Endothelial cell of umbilical vein (primary cell): ENCODE measurements at regions not wholly inside any gene's neighbourhood (a gene's known extent, or its start where the extent isn't known, plus 50 kb on each side); places are given as distances from the start of the nearest gene placed in this dataset.

Experiments
- BruUV-seq: library from RNA; stranded (reverse); fragments of 400-500 nt; replicated peaks from 2 replicates; lab custom pipeline; 2021; lab: Mats Ljungman, UMichigan
- CTCF ChIA-PET: fragments of 300-600, 350-600 bp; sonication (Branson Sonifier 250); formaldehyde crosslinking; loops from one replicate; lab custom pipeline; 2021; ENCODE audit warnings: antibody characterized with exemption, inconsistent platforms; lab: Charles Lee
- POLR2A ChIA-PET: fragments of 300-600, 350-600 bp; sonication (Branson Sonifier 250); formaldehyde crosslinking; loops from one replicate; lab custom pipeline; 2021; ENCODE audit warnings: antibody characterized with exemption, inconsistent platforms; lab: Charles Lee
- DNase-seq: peaks from one replicate; pipeline ENCODE4 v3.0.0-alpha.2; 2011; ENCODE audit warnings: low read depth, low spot score
- FAIRE-seq: peaks from 2 replicates; lab custom pipeline; 2011; peaks lifted over from hg19 to GRCh38; lab: Jason Lieb, UNC
- H2AFZ ChIP-seq: 2 replicates; pipeline ENCODE4 v1.6.0; 2012; ENCODE audit warnings: low read depth, low read length, control low read depth, inconsistent platforms
- H3K27ac ChIP-seq: 2 replicates; pipeline ENCODE4 v1.5.1; 2011; ENCODE audit warnings: low read depth, mild to moderate bottlenecking, control low read depth, low read length, moderate library complexity; ENCODE audit not compliant: insufficient read depth
- H3K27me3 ChIP-seq, 2 experiments: 2 replicates each; pipeline versions ENCODE4 v1.6.0 to v1.6.1; 2011; ENCODE audit warnings: low read length in 2 of 2, mixed read lengths in 1 of 2; ENCODE audit not compliant: control insufficient read depth in 2 of 2, insufficient read depth in 2 of 2
- H3K36me3 ChIP-seq, 2 experiments: 2 replicates in 1 of 2; 3 replicates in 1 of 2; pipeline ENCODE4 v1.5.1; 2011; ENCODE audit warnings: low read length in 2 of 2, mild to moderate bottlenecking in 1 of 2, moderate library complexity in 1 of 2; ENCODE audit not compliant: control insufficient read depth in 2 of 2, insufficient read depth in 2 of 2; ENCODE audit errors: extremely low read depth in 1 of 2
- H3K4me1 ChIP-seq: 3 replicates; pipeline ENCODE4 v1.5.1; 2011; ENCODE audit warnings: mild to moderate bottlenecking, low read length; ENCODE audit not compliant: control insufficient read depth, insufficient read depth; ENCODE audit errors: extremely low read depth
- H3K4me2 ChIP-seq: 2 replicates; pipeline ENCODE4 v1.6.1; 2011; ENCODE audit warnings: low read length, control low read depth, mixed read lengths; ENCODE audit not compliant: insufficient read depth
- H3K4me3 ChIP-seq, 3 experiments: fragments of 200-600 bp in 1 of 3; sonication (generic), shearing (Covaris generic) in 1 of 3; replicated peaks in 1 of 3; 2 replicates each; pipeline ENCODE4 v1.5.1; 2011 to 2016; ENCODE audit warnings: control low read depth in 3 of 3, low read length in 3 of 3, mild to moderate bottlenecking in 2 of 3, inconsistent platforms in 1 of 3, low read depth in 1 of 3, moderate library complexity in 1 of 3; ENCODE audit not compliant: insufficient read depth in 1 of 3
- H3K79me2 ChIP-seq: 2 replicates; pipeline ENCODE4 v1.6.0; 2012; ENCODE audit warnings: low read length, inconsistent platforms; ENCODE audit not compliant: control insufficient read depth, insufficient read depth
- H3K9ac ChIP-seq: replicated peaks from 2 replicates; pipeline ENCODE3; 2011; ENCODE audit warnings: low read length, control low read depth; ENCODE audit not compliant: insufficient read depth; ENCODE audit errors: extremely low read depth
- H3K9me1 ChIP-seq: replicated peaks from 3 replicates; pipeline ENCODE4 v1.6.0; 2011; ENCODE audit warnings: mild to moderate bottlenecking, low read length; ENCODE audit not compliant: control insufficient read depth, insufficient read depth; ENCODE audit errors: extremely low read depth
- H3K9me3 ChIP-seq: replicated peaks from 2 replicates; pipeline ENCODE4 v1.5.1; 2012; ENCODE audit warnings: low read length, inconsistent platforms; ENCODE audit not compliant: control insufficient read depth, insufficient read depth
- H4K20me1 ChIP-seq: replicated peaks from 2 replicates; pipeline ENCODE3; 2011; ENCODE audit warnings: mild to moderate bottlenecking, low read length; ENCODE audit not compliant: control insufficient read depth, insufficient read depth; ENCODE audit errors: extremely low read depth
- EZH2 ChIP-seq: IDR thresholded peaks from 2 replicates; pipeline ENCODE4 v1.6.1; 2012; ENCODE audit warnings: borderline replicate concordance, low read depth, mild to moderate bottlenecking, moderate library complexity, low read length, inconsistent platforms; ENCODE audit not compliant: severe bottlenecking
- FOS ChIP-seq: IDR thresholded peaks from 2 replicates; pipeline ENCODE4 v1.6.1; 2011; ENCODE audit warnings: mild to moderate bottlenecking, low read length, moderate library complexity, borderline replicate concordance; ENCODE audit not compliant: insufficient read depth
- GATA2 ChIP-seq: IDR thresholded peaks from 2 replicates; pipeline ENCODE4 v1.7.0; 2011; ENCODE audit warnings: low read depth, mild to moderate bottlenecking, moderate library complexity, mixed read lengths, low read length; ENCODE audit not compliant: insufficient read length, insufficient read depth
- MYC ChIP-seq: IDR thresholded peaks from one replicate; pipeline ENCODE4 v1.6.1; 2011; ENCODE audit warnings: mild to moderate bottlenecking, low read depth, low read length
- POLR2A ChIP-seq: IDR thresholded peaks from 2 replicates; pipeline ENCODE4 v1.6.1; 2012; ENCODE audit warnings: low read depth, mild to moderate bottlenecking, control low read depth, low read length
- POLR2AphosphoS5 ChIP-seq: IDR thresholded peaks from 2 replicates; pipeline ENCODE4 v1.6.1; 2012; ENCODE audit warnings: low read depth, mild to moderate bottlenecking, control low read depth, low read length, moderate library complexity; ENCODE audit not compliant: insufficient read depth
- dilution Hi-C: fragments of 300-500 bp; cut with MboI; formaldehyde crosslinking; loops from one replicate; pipeline ENCODE4 v1.15.0; 2019; ENCODE audit warnings: low sequenced_read_pairs; ENCODE audit not compliant: extremely low pct_ligation_motif_present
- intact Hi-C: fragments of 100-400 bp; cut with micrococcal nuclease; formaldehyde crosslinking; loops from one replicate; pipeline ENCODE4 v1.10.0; 2022
- TF ChIP-seq, protein P1 (sequence below): IDR thresholded peaks from 2 replicates; pipeline ENCODE4 v1.6.1; 2011; ENCODE audit not compliant: insufficient read depth, insufficient read length
- TF ChIP-seq, protein P2 (sequence below), 2 donors: IDR thresholded peaks; 1 replicate in 1 of 2; 2 replicates in 1 of 2; pipeline ENCODE4 v1.5.1; 2011; ENCODE audit warnings: low read length in 2 of 2, mild to moderate bottlenecking in 2 of 2, moderate library complexity in 2 of 2, control low read depth in 1 of 2, inconsistent platforms in 1 of 2, low read depth in 1 of 2; ENCODE audit not compliant: insufficient read depth in 1 of 2; ENCODE audit errors: extremely low read depth in 1 of 2

DNA sequence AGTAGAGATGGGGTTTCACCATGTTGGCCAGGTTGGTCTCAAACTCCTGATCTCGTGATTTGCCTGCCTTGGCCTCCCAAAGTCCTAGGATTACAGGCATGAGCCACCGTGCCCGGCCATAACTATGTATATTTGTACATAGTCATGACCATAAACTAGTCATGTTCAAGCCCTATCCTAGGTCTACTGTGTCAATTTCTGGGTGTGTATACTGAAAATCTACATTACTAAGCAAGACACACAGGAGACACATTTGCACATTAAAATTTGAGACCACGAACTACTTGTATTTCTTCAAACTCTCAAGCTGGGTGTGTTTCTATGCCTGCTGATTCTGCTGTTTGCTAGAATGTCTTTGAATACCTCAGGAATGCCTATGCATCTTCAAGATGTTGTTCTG lies 451.3 kb upstream of the MCTP2 start:
- H2AFZ ChIP-seq: no peak overlapping the region
- no peaks in the 10 kb centered on the region for H4K20me1 ChIP-seq
- no peaks in the 10 kb centered on the region for H3K4me1 ChIP-seq
- dilution Hi-C loops: no loop called here
- H3K27ac ChIP-seq: no peak overlapping the region
- no peaks in the 10 kb centered on the region for H3K27me3 ChIP-seq
- ChIA-PET CTCF (no interaction called here), POLR2A (no interaction called here)
- intact Hi-C loops: no loop called here
- H3K79me2 ChIP-seq: no peaks in the 10 kb centered on the region
- no peaks in the 10 kb centered on the region for H3K9me1 ChIP-seq
- BruUV-seq: no TSS peak
- no peak overlapping the region for H3K4me3 ChIP-seq
- no peaks in the 10 kb centered on the region for H3K36me3 ChIP-seq
- no peak overlapping the region for H3K9ac ChIP-seq
- no peak for DNase-seq
- no peak overlapping the region for H3K4me2 ChIP-seq
- no peak for TF ChIP-seq GATA2
- TF ChIP-seq, protein P1, sequence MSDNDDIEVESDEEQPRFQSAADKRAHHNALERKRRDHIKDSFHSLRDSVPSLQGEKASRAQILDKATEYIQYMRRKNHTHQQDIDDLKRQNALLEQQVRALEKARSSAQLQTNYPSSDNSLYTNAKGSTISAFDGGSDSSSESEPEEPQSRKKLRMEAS: no peak
- no peak for TF ChIP-seq MYC
- TF ChIP-seq, protein P2, sequence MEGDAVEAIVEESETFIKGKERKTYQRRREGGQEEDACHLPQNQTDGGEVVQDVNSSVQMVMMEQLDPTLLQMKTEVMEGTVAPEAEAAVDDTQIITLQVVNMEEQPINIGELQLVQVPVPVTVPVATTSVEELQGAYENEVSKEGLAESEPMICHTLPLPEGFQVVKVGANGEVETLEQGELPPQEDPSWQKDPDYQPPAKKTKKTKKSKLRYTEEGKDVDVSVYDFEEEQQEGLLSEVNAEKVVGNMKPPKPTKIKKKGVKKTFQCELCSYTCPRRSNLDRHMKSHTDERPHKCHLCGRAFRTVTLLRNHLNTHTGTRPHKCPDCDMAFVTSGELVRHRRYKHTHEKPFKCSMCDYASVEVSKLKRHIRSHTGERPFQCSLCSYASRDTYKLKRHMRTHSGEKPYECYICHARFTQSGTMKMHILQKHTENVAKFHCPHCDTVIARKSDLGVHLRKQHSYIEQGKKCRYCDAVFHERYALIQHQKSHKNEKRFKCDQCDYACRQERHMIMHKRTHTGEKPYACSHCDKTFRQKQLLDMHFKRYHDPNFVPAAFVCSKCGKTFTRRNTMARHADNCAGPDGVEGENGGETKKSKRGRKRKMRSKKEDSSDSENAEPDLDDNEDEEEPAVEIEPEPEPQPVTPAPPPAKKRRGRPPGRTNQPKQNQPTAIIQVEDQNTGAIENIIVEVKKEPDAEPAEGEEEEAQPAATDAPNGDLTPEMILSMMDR (IDR thresholded peaks at IDR 0.05; ENCODE audit: extremely low read depth in 1 of 2, insufficient read depth in 1 of 2, low read depth in 1 of 2, low read length in 2 of 2): no peak
- no peak for TF ChIP-seq FOS
- no peak for TF ChIP-seq EZH2
- TF ChIP-seq POLR2AphosphoS5: no peak
- no peak for TF ChIP-seq POLR2A
- no peak for FAIRE-seq
- peaks cover 3% of the 10 kb centered on the region for H3K9me3 ChIP-seq
